WERI-Rb-1 (cell line): ENCODE measurements at regions not wholly inside any gene's neighbourhood (a gene's known extent, or its start where the extent isn't known, plus 50 kb on each side); places are given as distances from the start of the nearest gene placed in this dataset.

Experiments
- DNase-seq: peaks from one replicate; pipeline ENCODE4 v3.0.0-alpha.2; 2020
- H3K27ac ChIP-seq: fragments of 250-450 bp; sonication (Bioruptor Pico); 2 replicates; pipeline ENCODE4 v1.5.1; 2020; ENCODE audit warnings: mild to moderate bottlenecking, moderate library complexity
- H3K27me3 ChIP-seq: fragments of 250-450 bp; sonication (Bioruptor Pico); 2 replicates; pipeline ENCODE4 v1.5.1; 2021; ENCODE audit warnings: mild to moderate bottlenecking, low read depth, moderate library complexity; ENCODE audit not compliant: insufficient read depth, severe bottlenecking
- H3K36me3 ChIP-seq: fragments of 250-450 bp; sonication (Bioruptor Pico); 2 replicates; pipeline ENCODE4 v1.5.1; 2020; ENCODE audit warnings: mild to moderate bottlenecking, moderate library complexity
- H3K4me3 ChIP-seq: 2 replicates; pipeline ENCODE4 v1.5.1; 2011; ENCODE audit warnings: low read depth, mild to moderate bottlenecking, control low read depth, low read length
- H3K9me3 ChIP-seq: fragments of 250-450 bp; sonication (Bioruptor Pico); 2 replicates; pipeline ENCODE4 v1.5.1; 2021; ENCODE audit warnings: mild to moderate bottlenecking, moderate library complexity; ENCODE audit not compliant: severe bottlenecking
- TF ChIP-seq, protein P1 (sequence below): IDR thresholded peaks from 2 replicates; pipeline ENCODE4 v1.5.1; 2011; ENCODE audit warnings: low read depth, mild to moderate bottlenecking, control low read depth, inconsistent platforms, low read length

- Histone ChIP-seq H3K4me3 (no peak overlapping the region), H3K36me3 (no peaks in the 10 kb centered on the region), H3K27me3 (no peaks in the 10 kb centered on the region), H3K9me3 (peaks cover 2% of the 10 kb centered on the region), H3K27ac (peak overlapping the region; percentile 71)
- TF ChIP-seq, protein P1, sequence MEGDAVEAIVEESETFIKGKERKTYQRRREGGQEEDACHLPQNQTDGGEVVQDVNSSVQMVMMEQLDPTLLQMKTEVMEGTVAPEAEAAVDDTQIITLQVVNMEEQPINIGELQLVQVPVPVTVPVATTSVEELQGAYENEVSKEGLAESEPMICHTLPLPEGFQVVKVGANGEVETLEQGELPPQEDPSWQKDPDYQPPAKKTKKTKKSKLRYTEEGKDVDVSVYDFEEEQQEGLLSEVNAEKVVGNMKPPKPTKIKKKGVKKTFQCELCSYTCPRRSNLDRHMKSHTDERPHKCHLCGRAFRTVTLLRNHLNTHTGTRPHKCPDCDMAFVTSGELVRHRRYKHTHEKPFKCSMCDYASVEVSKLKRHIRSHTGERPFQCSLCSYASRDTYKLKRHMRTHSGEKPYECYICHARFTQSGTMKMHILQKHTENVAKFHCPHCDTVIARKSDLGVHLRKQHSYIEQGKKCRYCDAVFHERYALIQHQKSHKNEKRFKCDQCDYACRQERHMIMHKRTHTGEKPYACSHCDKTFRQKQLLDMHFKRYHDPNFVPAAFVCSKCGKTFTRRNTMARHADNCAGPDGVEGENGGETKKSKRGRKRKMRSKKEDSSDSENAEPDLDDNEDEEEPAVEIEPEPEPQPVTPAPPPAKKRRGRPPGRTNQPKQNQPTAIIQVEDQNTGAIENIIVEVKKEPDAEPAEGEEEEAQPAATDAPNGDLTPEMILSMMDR: no peak
- peak; percentile 40 for DNase-seq
Measured at GRCh38 chr9:129320575-129321285, 142.7 kb upstream of the IER5L start.

- Histone ChIP-seq H3K27ac (peak overlapping the region; percentile 71), H3K9me3 (peaks cover 2% of the 10 kb centered on the region), H3K4me3 (no peak overlapping the region), H3K27me3 (no peaks in the 10 kb centered on the region), H3K36me3 (no peaks in the 10 kb centered on the region)
- peak; percentile 13 for DNase-seq
- TF ChIP-seq, protein P1: no peak
Measured at GRCh38 chr9:129319938-129320481, 141.9 kb upstream of the IER5L start.

DNA sequence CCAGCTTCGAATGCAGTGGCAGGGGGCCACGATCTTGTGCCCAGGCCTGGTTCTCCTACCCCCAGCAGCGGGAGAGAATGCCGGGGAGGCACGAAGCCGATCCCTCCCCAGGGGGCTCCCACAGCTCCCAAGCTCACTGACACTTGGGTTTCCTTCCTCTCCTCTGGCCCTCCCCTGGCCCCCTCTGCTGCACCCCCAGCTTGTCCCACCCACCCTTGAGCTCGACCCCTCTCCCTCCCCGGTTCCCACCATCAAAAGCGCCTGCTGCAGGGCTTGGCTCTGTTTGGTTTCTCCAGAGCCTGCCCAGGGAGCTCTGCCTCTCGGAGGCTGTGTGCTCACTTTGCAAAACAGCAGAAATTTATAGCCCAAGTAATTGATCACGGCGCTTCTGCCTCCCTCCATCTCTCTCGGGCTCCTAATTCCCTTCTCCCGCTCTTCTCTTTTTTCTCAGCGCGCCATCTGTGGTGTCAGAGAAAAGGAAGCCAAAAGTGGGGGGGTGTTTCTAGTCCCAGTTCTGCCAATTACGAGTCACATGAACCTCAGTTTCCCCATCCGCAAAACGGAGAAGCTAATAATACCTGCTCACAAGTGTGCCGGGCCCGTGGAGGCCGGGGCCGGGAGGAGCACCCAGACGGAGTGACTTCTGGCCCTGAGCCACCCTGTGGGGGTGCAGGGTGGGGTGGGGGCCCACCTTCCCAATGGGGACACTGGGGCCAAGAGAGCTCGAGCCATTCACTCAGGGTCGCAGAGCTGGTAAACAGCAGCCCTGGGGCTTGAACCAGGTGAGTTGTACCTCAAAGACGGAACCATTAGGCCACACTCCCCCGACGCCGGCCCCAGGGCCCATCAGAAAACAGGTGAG lies 141.2 kb upstream of the IER5L start:
- Histone ChIP-seq H3K4me3 (no peak overlapping the region), H3K27me3 (no peaks in the 10 kb centered on the region), H3K27ac (peak overlapping the region; percentile 71), H3K9me3 (peaks cover 2% of the 10 kb centered on the region), H3K36me3 (no peaks in the 10 kb centered on the region)
- DNase-seq: peak; percentile 80
- TF ChIP-seq, protein P1: no peak

DNA sequence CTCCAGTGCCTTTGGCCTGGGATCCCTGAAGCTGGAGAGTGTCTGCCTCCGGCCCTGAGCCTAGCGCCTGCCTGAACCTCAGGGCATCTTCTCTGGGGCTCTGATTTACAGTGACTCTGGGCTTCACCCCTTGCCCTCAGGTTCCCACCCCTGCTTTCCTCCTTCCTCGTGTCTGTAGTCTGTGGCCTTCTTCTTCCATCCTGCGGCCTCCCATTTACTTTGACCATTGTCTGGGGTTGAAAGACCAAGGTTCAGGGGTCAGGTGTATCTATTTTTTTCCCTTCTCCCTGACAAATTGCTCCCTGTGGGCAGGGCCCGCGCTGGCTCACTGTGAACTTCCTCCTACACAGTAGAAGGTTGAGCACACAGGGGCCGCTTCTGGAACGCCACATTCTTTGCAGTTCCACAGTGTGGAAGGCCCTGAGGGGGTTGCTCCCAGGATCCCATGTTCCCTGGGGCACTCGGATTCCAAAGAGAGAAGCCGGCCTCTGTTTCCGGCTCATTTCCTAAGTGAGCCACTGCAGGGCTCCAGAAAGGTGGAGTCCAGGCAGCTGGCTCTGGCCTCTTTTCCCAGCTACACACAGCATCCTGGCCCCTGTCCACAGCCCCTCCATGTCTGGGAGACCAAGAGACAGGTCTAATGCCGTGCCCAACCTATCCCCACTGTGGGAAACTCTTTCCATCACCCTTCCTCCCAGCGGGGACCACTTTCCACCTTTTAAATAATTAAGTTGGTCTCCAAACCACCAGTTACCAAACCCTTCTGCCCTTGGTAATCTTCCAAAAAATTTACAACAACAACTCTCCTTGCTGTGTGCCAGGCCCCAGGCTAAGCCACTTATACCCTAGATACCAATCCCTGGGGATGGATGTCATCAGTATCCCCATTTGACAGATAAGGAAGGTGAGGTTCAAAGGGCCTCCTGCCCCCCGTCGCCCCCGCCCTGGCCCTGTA lies 140.3 kb upstream of the IER5L start:
- TF ChIP-seq, protein P1: no peak
- H3K36me3 ChIP-seq: no peaks in the 10 kb centered on the region
- DNase-seq: peak; percentile 5
- H3K9me3 ChIP-seq: peaks cover 2% of the 10 kb centered on the region
- H3K27me3 ChIP-seq: no peaks in the 10 kb centered on the region
- H3K4me3 ChIP-seq: no peak overlapping the region
- peak overlapping the region; percentile 14; the same call in 1 of the 2 replicates for H3K27ac ChIP-seq

- DNase-seq: peak; percentile 58
- TF ChIP-seq, protein P1: no peak
Measured at GRCh38 chr9:129317179-129318011, 139.3 kb upstream of the IER5L start.

More at GRCh38 chr9:129317179-129318011, 139.3 kb upstream of the IER5L start:
- Histone ChIP-seq H3K4me3 (no peak overlapping the region), H3K27me3 (no peaks in the 10 kb centered on the region), H3K36me3 (no peaks in the 10 kb centered on the region), H3K27ac (no peak overlapping the region), H3K9me3 (peaks cover 2% of the 10 kb centered on the region)
